IMR-90 (cell line): ENCODE measurements at regions not wholly inside any gene's neighbourhood (a gene's known extent, or its start where the extent isn't known, plus 50 kb on each side); places are given as distances from the start of the nearest gene placed in this dataset.

Experiments
- ATAC-seq: fragments of 200-7000 bp; cut with Tn5 transposase; 2 replicates; pipeline ENCODE4 v1.9.1; 2020; ENCODE audit warnings: low read depth, mild to moderate bottlenecking, moderate library complexity
- BruUV-seq: library from RNA; stranded (reverse); fragments of 400-500 nt; replicated peaks from 2 replicates; lab custom pipeline; 2021; lab: Mats Ljungman, UMichigan
- CTCF ChIA-PET: fragments of 300-600 bp; formaldehyde crosslinking; extraction: SDS; loops from one replicate; lab custom pipeline; 2021; ENCODE audit warnings: antibody characterized with exemption; lab: Yijun Ruan, JAX
- POLR2A ChIA-PET: fragments of 300-600 bp; sonication (Branson Sonifier 250); formaldehyde crosslinking; loops from one replicate; lab custom pipeline; 2022; ENCODE audit warnings: antibody characterized with exemption; ENCODE audit not compliant: unreplicated experiment; lab: Charles Lee
- DNase-seq: peaks from one replicate; pipeline ENCODE4 v3.0.0; 2013
- H2AFZ ChIP-seq: replicated peaks from 2 replicates; pipeline ENCODE3; 2013; ENCODE audit warnings: low read length, mild to moderate bottlenecking; ENCODE audit not compliant: poor library complexity
- H2AK5ac ChIP-seq: 2 replicates; pipeline ENCODE4 v1.6.1; 2013; ENCODE audit warnings: low read depth, low read length, inconsistent platforms
- H2AK9ac ChIP-seq: replicated peaks from 2 replicates; pipeline ENCODE3; 2013; ENCODE audit warnings: mild to moderate bottlenecking, low read depth, low read length, moderate library complexity; ENCODE audit not compliant: poor library complexity
- H2BK120ac ChIP-seq: 2 replicates; pipeline ENCODE4 v1.6.1; 2013; ENCODE audit warnings: low read depth, low read length, inconsistent platforms
- H2BK15ac ChIP-seq: 3 replicates; pipeline ENCODE4 v1.6.1; 2013; ENCODE audit warnings: low read depth, low read length, inconsistent platforms
- H2BK20ac ChIP-seq: 2 replicates; pipeline ENCODE4 v1.6.1; 2013; ENCODE audit warnings: low read depth, mild to moderate bottlenecking, inconsistent platforms, low read length, moderate library complexity
- H2BK5ac ChIP-seq: 2 replicates; pipeline ENCODE4 v1.6.1; 2013; ENCODE audit warnings: mild to moderate bottlenecking, low read depth, low read length, inconsistent platforms; ENCODE audit not compliant: poor library complexity, severe bottlenecking
- H3K14ac ChIP-seq: replicated peaks from 2 replicates; pipeline ENCODE4 v1.6.1; 2013; ENCODE audit warnings: low read depth, low read length, inconsistent platforms
- H3K18ac ChIP-seq: 2 replicates; pipeline ENCODE4 v1.6.1; 2013; ENCODE audit warnings: low read depth, low read length, control low read depth
- H3K23ac ChIP-seq: 2 replicates; pipeline ENCODE4 v1.6.1; 2013; ENCODE audit warnings: low read depth, low read length, inconsistent platforms
- H3K27ac ChIP-seq: 2 replicates; pipeline ENCODE4 v1.5.1; 2013; ENCODE audit warnings: mild to moderate bottlenecking, control low read depth, low read length; ENCODE audit not compliant: insufficient read depth
- H3K27me3 ChIP-seq: 2 replicates; pipeline ENCODE4 v1.6.1; 2013; ENCODE audit warnings: low read length; ENCODE audit not compliant: control insufficient read depth, insufficient read depth
- H3K36me3 ChIP-seq: 2 replicates; pipeline ENCODE4 v1.6.1; 2013; ENCODE audit warnings: low read length, mixed read lengths; ENCODE audit not compliant: control insufficient read depth, insufficient read depth
- H3K4ac ChIP-seq: 2 replicates; pipeline ENCODE4 v1.6.1; 2013; ENCODE audit warnings: low read depth, low read length, inconsistent platforms
- H3K4me1 ChIP-seq: 2 replicates; pipeline ENCODE4 v1.6.1; 2013; ENCODE audit warnings: low read length, mixed read lengths; ENCODE audit not compliant: control insufficient read depth, insufficient read depth
- H3K4me2 ChIP-seq: 2 replicates; pipeline ENCODE4 v1.6.1; 2013; ENCODE audit warnings: low read depth, mild to moderate bottlenecking, control low read depth, low read length, moderate library complexity
- H3K4me3 ChIP-seq: 2 replicates; pipeline ENCODE4 v1.5.1; 2013; ENCODE audit warnings: low read depth, mild to moderate bottlenecking, control low read depth, low read length, moderate library complexity; ENCODE audit not compliant: insufficient read depth
- H3K56ac ChIP-seq: 2 replicates; pipeline ENCODE4 v1.6.1; 2013; ENCODE audit warnings: low read length, inconsistent platforms; ENCODE audit not compliant: insufficient read depth; ENCODE audit errors: extremely low read depth
- H3K79me1 ChIP-seq, 2 experiments: 2 replicates each; pipeline ENCODE4 v1.6.1; 2013; ENCODE audit warnings: low read length in 2 of 2, inconsistent platforms in 1 of 2, low read depth in 1 of 2
- H3K9ac ChIP-seq: 2 replicates; pipeline ENCODE4 v1.6.1; 2013; ENCODE audit warnings: low read depth, low read length, control low read depth
- H3K9me1 ChIP-seq: 2 replicates; pipeline ENCODE4 v1.6.1; 2013; ENCODE audit warnings: low read length, inconsistent platforms; ENCODE audit not compliant: insufficient read depth
- H3K9me3 ChIP-seq: 2 replicates; pipeline ENCODE4 v1.6.1; 2013; ENCODE audit warnings: low read length; ENCODE audit not compliant: control insufficient read depth, insufficient read depth
- H4K20me1 ChIP-seq: 2 replicates; pipeline ENCODE4 v1.6.1; 2013; ENCODE audit warnings: low read length, inconsistent platforms; ENCODE audit not compliant: insufficient read depth
- H4K5ac ChIP-seq: 2 replicates; pipeline ENCODE4 v1.6.1; 2013; ENCODE audit warnings: mild to moderate bottlenecking, low read depth, low read length, control low read depth
- H4K8ac ChIP-seq, 2 experiments: 2 replicates each; pipeline ENCODE4 v1.6.1; 2013; ENCODE audit warnings: low read depth in 2 of 2, low read length in 2 of 2, control low read depth in 1 of 2, inconsistent platforms in 1 of 2
- H4K91ac ChIP-seq: 2 replicates; pipeline ENCODE4 v1.6.1; 2013; ENCODE audit warnings: low read depth, low read length, inconsistent platforms; ENCODE audit not compliant: insufficient read depth
- CHD1 ChIP-seq: IDR thresholded peaks from 2 replicates; pipeline ENCODE4 v1.6.1; 2012; ENCODE audit warnings: low read depth, low read length, improper control_type of control experiment
- CTCF ChIP-seq: conservative IDR thresholded peaks from 2 replicates; pipeline ENCODE4 v1.5.1; 2012; ENCODE audit warnings: mild to moderate bottlenecking, low read depth, low read length, improper control_type of control experiment
- ELK1 ChIP-seq: fragments of 150-350 bp; IDR thresholded peaks from 2 replicates; pipeline ENCODE4 v1.6.1; 2016; ENCODE audit warnings: low read depth, mild to moderate bottlenecking, low read length, moderate library complexity, borderline replicate concordance
- FOS ChIP-seq: fragments of 150-350 bp; IDR thresholded peaks from 2 replicates; pipeline ENCODE4 v1.6.1; 2016; ENCODE audit warnings: low read depth, low read length
- MAZ ChIP-seq: IDR thresholded peaks from 2 replicates; pipeline ENCODE4 v1.6.1; 2012; ENCODE audit warnings: low read depth, mild to moderate bottlenecking, low read length, improper control_type of control experiment, moderate library complexity, borderline replicate concordance
- MXI1 ChIP-seq: IDR thresholded peaks from 2 replicates; pipeline ENCODE4 v1.6.1; 2012; ENCODE audit warnings: low read depth, mild to moderate bottlenecking, low read length, moderate library complexity, borderline replicate concordance
- NFE2L2 ChIP-seq: fragments of 150-350 bp; IDR thresholded peaks from 2 replicates; pipeline ENCODE4 v1.6.1; 2016; ENCODE audit warnings: low read depth, mild to moderate bottlenecking, low read length
- RFX5 ChIP-seq: IDR thresholded peaks from 2 replicates; pipeline ENCODE4 v1.8.0; 2012; ENCODE audit warnings: low read depth, mild to moderate bottlenecking, low read length, moderate library complexity
- SMC3 ChIP-seq: fragments of 150-350 bp; IDR thresholded peaks from 2 replicates; pipeline ENCODE4 v1.6.1; 2016; ENCODE audit warnings: low read depth, mild to moderate bottlenecking, antibody characterized with exemption, low read length, moderate library complexity
- USF2 ChIP-seq: fragments of 150-350 bp; IDR thresholded peaks from 2 replicates; pipeline ENCODE4 v1.6.1; 2017; ENCODE audit warnings: mild to moderate bottlenecking, antibody characterized with exemption, low read length, low read depth
- WGBS, 2 experiments: methylation state at CpG; one replicate each; pipeline versions ENCODE4 v1.1.5 to v1.1.7; 2013; ENCODE audit warnings: missing lambda C conversion rate in 2 of 2; ENCODE audit not compliant: insufficient read length in 1 of 2; ENCODE audit errors: extremely low coverage in 2 of 2; 5-methylcytosine and 5-hydroxymethylcytosine counted together
- dilution Hi-C: fragments of 300-500 bp; cut with HindIII; formaldehyde crosslinking; loops from one replicate; pipeline ENCODE4 v1.14.3; 2018; ENCODE audit warnings: low sequenced_read_pairs; ENCODE audit not compliant: unreplicated experiment
- in situ Hi-C: fragments of 300-500 bp; cut with MboI; formaldehyde crosslinking; loops from 3 replicates; pipeline ENCODE4 v1.14.3; 2019; ENCODE audit warnings: low sequenced_read_pairs, inconsistent platforms, mixed read lengths
- intact Hi-C: fragments of 100-400 bp; cut with micrococcal nuclease; formaldehyde crosslinking; loops from 2 replicates; pipeline ENCODE4 v1.10.0; 2022

- no peak overlapping the region for H2AFZ ChIP-seq
- no peaks in the 10 kb centered on the region for H4K20me1 ChIP-seq
- dilution Hi-C loops (no loop called here), in situ Hi-C loops (loop anchor here (25.0 kb wide), 1 partner anchor 1208 kb away; no protein-coding TSS in a partner anchor), intact Hi-C loops (loop anchor here (10.0 kb wide), 2 partner anchors 170 to 440 kb away; no protein-coding TSS in a partner anchor)
- H3K36me3 ChIP-seq, result no peaks in the 10 kb centered on the region
- no peaks in the 10 kb centered on the region for H3K9me3 ChIP-seq
- no peak overlapping the region for H3K9ac ChIP-seq
- H3K27ac ChIP-seq, result no peak overlapping the region
- ChIA-PET POLR2A (no interaction called here), CTCF (no interaction called here)
- no peak overlapping the region for H2BK5ac ChIP-seq
- H2BK120ac ChIP-seq, result no peak overlapping the region
- H2AK9ac ChIP-seq, result no peak overlapping the region
- no TSS peak for BruUV-seq
- H3K79me1 ChIP-seq, result no peaks in the 10 kb centered on the region
- H4K8ac ChIP-seq, result no peak overlapping the region
- H2AK5ac ChIP-seq, result no peak overlapping the region
- H3K4me1 ChIP-seq, result no peaks in the 10 kb centered on the region
- TF ChIP-seq FOS, result no peak
- no peak for TF ChIP-seq USF2
- TF ChIP-seq RFX5, result no peak
- TF ChIP-seq SMC3, result no peak
- no peak for TF ChIP-seq CHD1
- no peak for TF ChIP-seq CTCF
- TF ChIP-seq NFE2L2, result no peak
- no peak for TF ChIP-seq MXI1
- no peak for TF ChIP-seq ELK1
- TF ChIP-seq MAZ, result no peak
- ATAC-seq, result no peak
- no peak overlapping the region for H3K23ac ChIP-seq
- no peak overlapping the region for H4K5ac ChIP-seq
- H2BK15ac ChIP-seq, result no peak overlapping the region
- no peak for DNase-seq
- no peak overlapping the region for H3K18ac ChIP-seq
- 100% methylated on average over 2 of the region's 6 CpGs; no CpG with 5 or more reads in 1 of the 2 experiments for WGBS, 2 experiments
- H3K4ac ChIP-seq, result no peak overlapping the region
- no peak overlapping the region for H3K56ac ChIP-seq
- H4K91ac ChIP-seq, result no peak overlapping the region
- peaks cover 12% of the 10 kb centered on the region for H3K27me3 ChIP-seq
- no peak overlapping the region for H3K4me2 ChIP-seq
- H3K4me3 ChIP-seq, result no peak overlapping the region
- no peak overlapping the region for H3K14ac ChIP-seq
- no peak overlapping the region for H2BK20ac ChIP-seq
- H3K9me1 ChIP-seq, result no peaks in the 10 kb centered on the region
Measured at GRCh38 chr21:35945089-35945671, 115.1 kb downstream of the SETD4 start.
